ENCODE measurements at regions not wholly inside any gene's neighbourhood (a gene's known extent, or its start where the extent isn't known, plus 50 kb on each side); places are given as distances from the start of the nearest gene placed in this dataset.

GRCh38 chr15:36330598-36330997 is 248.8 kb upstream of the CDIN1 start:
- 87% methylated on average over 3 of the region's 3 CpGs for WGBS
- H3K4me3 ChIP-seq = no peak overlapping the region
- intact Hi-C loops (cut with DNase I) = no loop called here

GRCh38 chr15:36331531-36332275 is 247.7 kb upstream of the CDIN1 start:
- no peaks in the 10 kb centered on the region for H3K36me3 ChIP-seq
- H3K27me3 ChIP-seq (replicated peaks; ENCODE audit: insufficient read depth) = no peaks in the 10 kb centered on the region
- H3K4me1 ChIP-seq (replicated peaks) = no peaks in the 10 kb centered on the region
- intact Hi-C loops (cut with DNase I) = no loop called here
- H3K9me3 ChIP-seq = no peaks in the 10 kb centered on the region
- 76% methylated on average over 6 of the region's 6 CpGs for WGBS
- H3K4me3 ChIP-seq = no peak overlapping the region
- no peak for DNase-seq (ENCODE audit: low spot score)
- no peak overlapping the region for H3K27ac ChIP-seq
- no peak for TF ChIP-seq POLR2AphosphoS5 (IDR thresholded peaks at IDR 0.05)
- TF ChIP-seq POLR2A (IDR thresholded peaks at IDR 0.05) = no peak
- no peak for TF ChIP-seq CTCF (IDR thresholded peaks at IDR 0.05)

More at GRCh38 chr15:36330598-36330997, 248.8 kb upstream of the CDIN1 start:
- no peak for DNase-seq (ENCODE audit: low spot score)
- H3K4me1 ChIP-seq (replicated peaks) = no peaks in the 10 kb centered on the region
- no peak overlapping the region for H3K27ac ChIP-seq
- no peaks in the 10 kb centered on the region for H3K27me3 ChIP-seq (replicated peaks; ENCODE audit: insufficient read depth)
- H3K9me3 ChIP-seq = no peaks in the 10 kb centered on the region
- H3K36me3 ChIP-seq = no peaks in the 10 kb centered on the region
- no peak for TF ChIP-seq CTCF (IDR thresholded peaks at IDR 0.05)
- no peak for TF ChIP-seq POLR2AphosphoS5 (IDR thresholded peaks at IDR 0.05)
- TF ChIP-seq POLR2A (IDR thresholded peaks at IDR 0.05) = no peak

DNA sequence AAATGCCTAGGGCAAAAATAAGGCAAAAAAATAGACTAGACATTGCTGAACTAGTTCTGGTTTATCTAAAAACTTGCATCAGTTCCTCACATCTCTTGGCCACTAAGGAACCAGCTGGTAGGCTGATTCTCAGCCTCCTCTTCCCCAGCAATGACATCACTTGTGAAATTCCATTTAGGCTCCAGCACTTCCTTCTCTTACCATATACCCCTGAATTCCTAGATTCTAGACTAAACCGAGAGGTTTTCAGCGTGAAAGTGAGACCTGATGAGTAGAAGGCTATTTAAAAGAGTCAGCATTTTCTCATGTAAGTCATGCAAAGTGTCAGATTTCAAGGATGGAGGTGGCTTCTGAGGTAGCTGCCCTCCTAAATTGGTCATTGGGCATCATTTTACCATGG is 247.1 kb upstream of the CDIN1 start:
- intact Hi-C loops (cut with DNase I) = no loop called here
- no peak for DNase-seq (ENCODE audit: low spot score)
- Histone ChIP-seq H3K27ac (no peak overlapping the region), H3K4me3 (no peak overlapping the region), H3K9me3 (no peaks in the 10 kb centered on the region), H3K27me3 (replicated peaks; ENCODE audit: insufficient read depth) (no peaks in the 10 kb centered on the region), H3K4me1 (replicated peaks) (no peaks in the 10 kb centered on the region), H3K36me3 (no peaks in the 10 kb centered on the region)
- 95% methylated on average over 2 of the region's 2 CpGs for WGBS
- TF ChIP-seq POLR2AphosphoS5 (IDR thresholded peaks at IDR 0.05) = no peak

- Histone ChIP-seq H3K27me3 (replicated peaks; ENCODE audit: insufficient read depth) (no peaks in the 10 kb centered on the region), H3K4me3 (no peak overlapping the region), H3K27ac (no peak overlapping the region), H3K9me3 (no peaks in the 10 kb centered on the region), H3K4me1 (replicated peaks) (no peaks in the 10 kb centered on the region), H3K36me3 (no peaks in the 10 kb centered on the region)
- intact Hi-C loops (cut with DNase I) = no loop called here
- no peak for TF ChIP-seq POLR2AphosphoS5 (IDR thresholded peaks at IDR 0.05)
- DNase-seq (ENCODE audit: low spot score) = no peak
- WGBS = 95% methylated on average over 2 of the region's 2 CpGs
These were observed 246.5 kb upstream of the CDIN1 start for GRCh38 chr15:36332896-36333295.

GRCh38 chr15:36334059-36334458 is 245.4 kb upstream of the CDIN1 start:
- no peak for TF ChIP-seq POLR2AphosphoS5 (IDR thresholded peaks at IDR 0.05)
- no peak for TF ChIP-seq POLR2A (IDR thresholded peaks at IDR 0.05)
- TF ChIP-seq CTCF (IDR thresholded peaks at IDR 0.05) = no peak
- WGBS = 16% methylated on average over 3 of the region's 3 CpGs
- intact Hi-C loops (cut with DNase I) = no loop called here
- no peak for DNase-seq (ENCODE audit: low spot score)
- no peak overlapping the region for H3K27ac ChIP-seq
- no peaks in the 10 kb centered on the region for H3K9me3 ChIP-seq
- no peak overlapping the region for H3K4me3 ChIP-seq
- no peaks in the 10 kb centered on the region for H3K4me1 ChIP-seq (replicated peaks)
- no peaks in the 10 kb centered on the region for H3K36me3 ChIP-seq
- H3K27me3 ChIP-seq (replicated peaks; ENCODE audit: insufficient read depth) = no peaks in the 10 kb centered on the region

GRCh38 chr15:36335224-36335623 is 244.2 kb upstream of the CDIN1 start:
- intact Hi-C loops (cut with DNase I) = no loop called here
- no peaks in the 10 kb centered on the region for H3K36me3 ChIP-seq
- no peaks in the 10 kb centered on the region for H3K9me3 ChIP-seq
- no peaks in the 10 kb centered on the region for H3K27me3 ChIP-seq (replicated peaks; ENCODE audit: insufficient read depth)
- no peak overlapping the region for H3K4me3 ChIP-seq
- DNase-seq (ENCODE audit: low spot score) = no peak
- H3K27ac ChIP-seq = no peak overlapping the region
- 74% methylated on average over 2 of the region's 2 CpGs for WGBS
- no peak for TF ChIP-seq POLR2AphosphoS5 (IDR thresholded peaks at IDR 0.05)
- TF ChIP-seq CTCF (IDR thresholded peaks at IDR 0.05) = no peak
- no peak for TF ChIP-seq POLR2A (IDR thresholded peaks at IDR 0.05)
- no peaks in the 10 kb centered on the region for H3K4me1 ChIP-seq (replicated peaks)

Measured in prostate gland (tissue), 2 donors.